ENCODE measurements at regions not wholly inside any gene's neighbourhood (a gene's known extent, or its start where the extent isn't known, plus 50 kb on each side); places are given as distances from the start of the nearest gene placed in this dataset.
A peak's percentile ranks its signal among the peaks of the same experiment; 100 is the strongest.
"Not testable (repeated sequence)": the region's sequence is repeated elsewhere in the genome, so short reads cannot be mapped to it uniquely, and the experiment has no call there.

DNA sequence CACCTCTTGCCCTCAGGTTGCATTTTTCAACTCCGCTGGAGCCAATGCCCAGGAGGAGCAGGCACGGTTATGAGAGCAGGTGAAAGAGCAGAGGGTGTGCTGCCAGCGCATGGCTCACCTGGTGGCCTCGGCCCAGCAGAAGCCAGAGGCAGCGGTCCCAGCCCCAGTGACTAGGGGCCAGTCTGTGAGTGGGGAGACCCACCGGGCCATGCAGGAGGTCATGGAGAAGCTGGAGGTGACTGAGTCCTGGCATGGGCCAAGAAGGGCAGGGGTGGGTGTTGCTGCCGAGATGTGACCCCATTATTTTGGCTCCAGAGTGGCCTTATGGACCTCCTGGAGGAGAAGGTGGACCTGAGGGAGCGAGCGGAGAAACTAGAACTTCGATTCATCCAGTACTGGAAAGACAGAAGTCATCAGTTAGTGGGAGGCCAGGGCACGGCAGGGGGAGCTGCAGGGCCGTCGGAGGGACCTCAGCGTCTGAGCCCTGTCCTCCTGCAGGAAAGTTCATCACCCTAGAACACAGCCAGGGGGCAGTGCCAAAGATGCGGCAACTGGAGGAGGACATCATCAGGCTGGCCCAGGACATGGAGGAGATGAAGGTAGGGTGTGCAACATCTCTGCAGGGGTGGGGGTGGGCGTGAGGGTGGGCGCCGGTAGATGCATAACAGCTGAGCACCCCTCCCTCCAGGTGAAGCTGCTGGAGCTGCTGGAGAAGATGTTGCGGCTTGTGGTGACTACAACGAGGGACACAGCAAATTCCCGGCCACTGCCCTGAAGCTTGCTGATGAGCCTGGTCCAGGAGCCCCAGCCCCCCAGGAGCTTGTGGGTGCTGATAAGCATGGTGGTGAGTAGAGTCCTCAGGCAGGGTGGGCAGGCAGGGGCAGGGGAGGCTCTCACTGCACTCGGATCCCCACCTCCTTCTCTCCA is 58.9 kb upstream of the LYSMD4 start:
- TF ChIP-seq, protein P1, sequence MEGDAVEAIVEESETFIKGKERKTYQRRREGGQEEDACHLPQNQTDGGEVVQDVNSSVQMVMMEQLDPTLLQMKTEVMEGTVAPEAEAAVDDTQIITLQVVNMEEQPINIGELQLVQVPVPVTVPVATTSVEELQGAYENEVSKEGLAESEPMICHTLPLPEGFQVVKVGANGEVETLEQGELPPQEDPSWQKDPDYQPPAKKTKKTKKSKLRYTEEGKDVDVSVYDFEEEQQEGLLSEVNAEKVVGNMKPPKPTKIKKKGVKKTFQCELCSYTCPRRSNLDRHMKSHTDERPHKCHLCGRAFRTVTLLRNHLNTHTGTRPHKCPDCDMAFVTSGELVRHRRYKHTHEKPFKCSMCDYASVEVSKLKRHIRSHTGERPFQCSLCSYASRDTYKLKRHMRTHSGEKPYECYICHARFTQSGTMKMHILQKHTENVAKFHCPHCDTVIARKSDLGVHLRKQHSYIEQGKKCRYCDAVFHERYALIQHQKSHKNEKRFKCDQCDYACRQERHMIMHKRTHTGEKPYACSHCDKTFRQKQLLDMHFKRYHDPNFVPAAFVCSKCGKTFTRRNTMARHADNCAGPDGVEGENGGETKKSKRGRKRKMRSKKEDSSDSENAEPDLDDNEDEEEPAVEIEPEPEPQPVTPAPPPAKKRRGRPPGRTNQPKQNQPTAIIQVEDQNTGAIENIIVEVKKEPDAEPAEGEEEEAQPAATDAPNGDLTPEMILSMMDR (conservative IDR thresholded peaks at IDR 0.05; ENCODE audit: low read depth, low read length), result peak; percentile 1
- not testable (repeated sequence) for H3K4me3 ChIP-seq (ENCODE audit: low read depth, low read length); DNase-seq (ENCODE audit: low read depth)

DNA sequence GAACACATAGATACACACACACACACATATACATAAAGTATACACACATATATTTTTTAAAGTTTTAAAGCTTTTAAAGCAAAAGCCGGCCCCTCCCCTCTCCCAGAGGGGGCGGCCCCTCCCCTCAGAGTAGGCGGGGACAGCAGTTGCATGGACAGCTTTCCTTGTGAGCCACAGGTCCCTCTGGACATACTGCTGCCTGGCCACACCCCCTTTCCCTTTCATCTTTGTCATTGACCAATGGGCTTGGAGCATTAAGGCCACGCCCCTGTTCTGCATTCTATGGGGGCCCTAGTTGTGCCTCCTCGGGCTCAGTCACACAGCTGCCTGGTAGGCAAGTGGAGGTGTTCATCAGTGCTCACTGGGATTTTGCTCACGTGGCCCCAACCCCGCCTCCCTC is 57.5 kb upstream of the LYSMD4 start:
- DNase-seq (ENCODE audit: low read depth); H3K4me3 ChIP-seq (ENCODE audit: low read depth, low read length): not testable (repeated sequence)

DNA sequence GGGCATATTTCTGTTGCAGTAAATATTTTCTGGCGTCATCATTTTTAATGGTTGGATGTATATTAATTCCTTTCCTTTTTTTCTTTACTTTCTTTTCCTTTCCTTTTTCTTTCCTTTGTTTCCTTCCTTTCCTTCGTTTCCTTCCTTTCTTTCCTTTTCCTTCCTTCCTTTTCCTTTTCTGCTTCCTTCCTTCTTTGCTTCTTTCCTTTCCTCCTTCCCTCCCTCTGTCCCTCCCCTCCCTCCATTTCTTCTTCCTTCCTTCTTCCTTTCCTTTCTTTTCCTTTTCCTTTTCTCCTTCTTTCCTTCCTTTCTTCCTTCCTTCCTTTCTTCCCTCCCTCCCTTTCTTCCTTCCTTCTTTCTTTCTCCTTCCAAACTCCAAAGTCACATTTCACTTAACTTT is 54.9 kb upstream of the LYSMD4 start:
- no peak for DNase-seq (ENCODE audit: low read depth)
- TF ChIP-seq, protein P1 (conservative IDR thresholded peaks at IDR 0.05; ENCODE audit: low read depth, low read length), result no peak
- no peak overlapping the region for H3K4me3 ChIP-seq (ENCODE audit: low read depth, low read length)

DNA sequence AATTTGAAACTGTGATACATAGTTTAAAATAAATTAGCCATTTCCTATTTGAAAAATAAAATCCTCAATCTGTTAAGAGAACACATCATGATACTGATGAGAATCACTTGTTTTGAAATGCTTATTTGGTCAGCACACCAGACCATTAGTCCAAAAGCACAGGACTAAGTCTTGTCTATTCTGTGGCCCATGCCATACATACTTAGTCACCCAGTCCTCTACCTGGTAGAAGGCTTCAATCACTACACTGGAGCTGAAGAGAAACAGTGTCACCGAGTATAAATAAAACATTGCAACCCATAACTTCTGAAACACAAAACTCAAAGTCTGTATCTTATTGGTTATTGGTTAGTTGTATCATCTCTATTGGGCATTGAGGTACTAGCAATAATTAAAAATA is 51.6 kb upstream of the LYSMD4 start:
- not testable (repeated sequence) for DNase-seq (ENCODE audit: low read depth); H3K4me3 ChIP-seq (ENCODE audit: low read depth, low read length)

DNA sequence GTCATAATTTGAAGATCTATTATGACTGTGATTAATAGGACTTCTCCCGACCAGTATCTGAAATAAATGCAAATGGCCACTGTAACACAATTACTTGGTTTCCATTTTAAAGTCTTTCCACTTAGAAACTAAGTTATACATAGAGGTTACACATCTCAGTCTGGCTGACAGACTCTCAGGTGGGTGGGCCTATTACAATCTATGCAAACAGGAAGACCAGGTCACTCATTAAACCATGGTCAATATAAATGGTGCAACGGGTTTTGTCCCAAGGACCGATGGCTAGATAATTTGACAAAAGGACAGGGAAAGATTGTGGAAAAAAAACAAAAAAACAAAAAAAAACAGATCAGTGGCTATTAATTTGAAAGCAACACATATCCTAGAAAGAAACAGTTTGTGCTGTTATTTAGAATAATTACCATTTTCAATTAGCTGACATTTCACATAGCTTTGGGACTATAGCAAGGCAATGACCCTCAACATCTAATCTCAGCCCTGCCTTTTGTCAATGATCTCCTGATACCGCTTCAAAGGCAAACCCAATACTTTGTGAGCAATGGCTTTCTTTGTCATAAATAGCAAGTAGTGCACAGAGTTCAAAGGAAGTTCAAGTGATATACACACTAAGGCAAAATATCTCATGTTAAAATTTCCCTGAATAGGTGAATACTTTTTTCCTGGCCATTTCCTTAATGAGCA is 50.8 kb upstream of the LYSMD4 start:
- DNase-seq (ENCODE audit: low read depth); H3K4me3 ChIP-seq (ENCODE audit: low read depth, low read length): not testable (repeated sequence)

All from choroid plexus epithelial cell (primary cell).